ENCODE measurements at regions not wholly inside any gene's neighbourhood (a gene's known extent, or its start where the extent isn't known, plus 50 kb on each side); places are given as distances from the start of the nearest gene placed in this dataset.

DNA sequence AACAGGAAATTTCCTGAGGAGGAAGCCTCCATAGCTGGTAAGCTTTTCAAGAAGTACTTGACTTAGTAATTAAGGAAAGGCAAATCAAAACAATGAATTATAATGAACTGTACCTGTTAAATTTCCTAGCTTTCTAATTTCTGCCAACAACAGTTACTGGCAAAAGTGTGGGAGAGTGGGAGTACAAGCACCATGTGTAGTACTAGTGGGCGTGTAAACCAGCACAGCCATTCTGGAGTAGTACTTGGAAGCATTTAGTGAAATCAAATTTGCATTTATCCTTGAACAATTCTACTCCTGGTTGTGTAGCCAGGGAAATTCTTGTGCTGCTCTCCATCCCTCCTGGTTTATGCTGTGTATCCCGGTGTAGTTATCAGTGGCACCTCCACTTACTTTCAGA is 190.8 kb downstream of the PRDM2 start:
- DNase-seq (no peak), ATAC-seq (no peak)
- TF ChIP-seq, protein P1, sequence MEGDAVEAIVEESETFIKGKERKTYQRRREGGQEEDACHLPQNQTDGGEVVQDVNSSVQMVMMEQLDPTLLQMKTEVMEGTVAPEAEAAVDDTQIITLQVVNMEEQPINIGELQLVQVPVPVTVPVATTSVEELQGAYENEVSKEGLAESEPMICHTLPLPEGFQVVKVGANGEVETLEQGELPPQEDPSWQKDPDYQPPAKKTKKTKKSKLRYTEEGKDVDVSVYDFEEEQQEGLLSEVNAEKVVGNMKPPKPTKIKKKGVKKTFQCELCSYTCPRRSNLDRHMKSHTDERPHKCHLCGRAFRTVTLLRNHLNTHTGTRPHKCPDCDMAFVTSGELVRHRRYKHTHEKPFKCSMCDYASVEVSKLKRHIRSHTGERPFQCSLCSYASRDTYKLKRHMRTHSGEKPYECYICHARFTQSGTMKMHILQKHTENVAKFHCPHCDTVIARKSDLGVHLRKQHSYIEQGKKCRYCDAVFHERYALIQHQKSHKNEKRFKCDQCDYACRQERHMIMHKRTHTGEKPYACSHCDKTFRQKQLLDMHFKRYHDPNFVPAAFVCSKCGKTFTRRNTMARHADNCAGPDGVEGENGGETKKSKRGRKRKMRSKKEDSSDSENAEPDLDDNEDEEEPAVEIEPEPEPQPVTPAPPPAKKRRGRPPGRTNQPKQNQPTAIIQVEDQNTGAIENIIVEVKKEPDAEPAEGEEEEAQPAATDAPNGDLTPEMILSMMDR (IDR thresholded peaks at IDR 0.05) = no peak

DNA sequence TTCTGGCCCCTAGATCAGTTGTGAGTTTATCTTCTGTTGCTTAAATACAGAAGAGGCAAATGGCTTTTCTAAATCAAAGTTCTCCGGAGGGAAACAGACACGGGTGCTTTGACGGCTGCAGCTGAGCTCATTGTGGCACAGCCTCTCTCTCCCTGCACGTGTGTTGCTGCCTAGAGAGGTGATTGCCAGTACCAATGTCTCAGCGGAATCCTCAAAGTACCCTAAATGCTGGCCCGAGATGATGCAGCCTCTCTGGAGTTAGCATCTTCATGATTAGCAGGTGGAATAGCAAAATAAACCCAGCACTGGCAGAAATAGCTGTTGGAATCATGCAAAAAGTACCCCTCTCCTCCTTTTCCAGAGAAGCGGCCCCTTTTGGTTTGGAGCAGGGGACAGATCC is 192.2 kb downstream of the PRDM2 start:
- DNase-seq (no peak), ATAC-seq (no peak)
- intact Hi-C loops (cut with DNase I, micrococcal nuclease) = no loop called here
- Histone ChIP-seq H3K4me3 (no peak overlapping the region), H3K36me3 (ENCODE audit: low read depth) (no peaks in the 10 kb centered on the region), H3K4me1 (ENCODE audit: low read depth) (peaks cover 12% of the 10 kb centered on the region), H3K9me3 (no peaks in the 10 kb centered on the region)
- TF ChIP-seq, protein P1 (IDR thresholded peaks at IDR 0.05) = no peak

More for the DNA sequence above, 190.8 kb downstream of the PRDM2 start:
- no peaks in the 10 kb centered on the region for H3K9me3 ChIP-seq
- H3K4me3 ChIP-seq = no peak overlapping the region
- intact Hi-C loops (cut with DNase I, micrococcal nuclease) = no loop called here
- no peaks in the 10 kb centered on the region for H3K36me3 ChIP-seq (ENCODE audit: low read depth)
- peaks cover 12% of the 10 kb centered on the region for H3K4me1 ChIP-seq (ENCODE audit: low read depth)

DNA sequence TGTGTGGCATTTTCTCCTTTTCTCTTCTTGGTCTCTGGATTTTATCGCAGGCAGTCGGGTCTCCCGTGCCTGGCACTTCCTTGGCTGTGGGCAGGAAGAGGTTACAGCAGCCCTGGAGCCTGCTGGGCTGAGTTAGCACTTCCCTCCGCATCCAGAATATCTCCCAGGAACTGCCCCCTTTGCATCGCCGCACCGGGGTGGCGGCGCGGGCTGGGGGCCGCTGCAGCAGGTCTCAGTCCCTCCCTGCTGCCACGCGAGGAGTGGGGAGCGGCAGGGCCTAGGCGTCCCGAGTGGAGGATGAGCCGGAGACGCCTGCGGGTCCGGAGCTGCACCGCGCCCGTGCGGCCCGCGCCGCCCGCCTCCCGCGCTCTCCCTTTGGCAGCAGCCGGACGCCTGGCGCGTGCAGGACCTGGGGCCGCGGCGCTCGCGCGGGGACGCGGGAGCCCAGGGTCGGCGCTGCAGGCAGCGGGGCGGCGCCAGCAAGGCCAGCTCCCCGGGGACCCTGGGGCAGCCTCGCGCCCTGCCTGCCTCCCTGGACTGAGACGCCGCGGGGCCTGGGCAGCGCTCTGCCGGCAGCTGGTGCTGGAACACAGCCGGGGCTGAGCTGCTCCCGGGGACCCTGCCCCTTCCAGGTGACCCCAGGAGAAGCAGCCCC is 192.8 kb downstream of the PRDM2 start:
- ATAC-seq (peak; percentile 61), DNase-seq (peak; percentile 31 to 56 (median 52))
- TF ChIP-seq, protein P1 (IDR thresholded peaks at IDR 0.05) = no peak
- Histone ChIP-seq H3K4me3 (peak overlapping the region; percentile 26), H3K36me3 (ENCODE audit: low read depth) (no peaks in the 10 kb centered on the region), H3K4me1 (ENCODE audit: low read depth) (peaks cover 12% of the 10 kb centered on the region), H3K9me3 (no peaks in the 10 kb centered on the region)
- intact Hi-C loops (cut with DNase I, micrococcal nuclease) = no loop called here

DNA sequence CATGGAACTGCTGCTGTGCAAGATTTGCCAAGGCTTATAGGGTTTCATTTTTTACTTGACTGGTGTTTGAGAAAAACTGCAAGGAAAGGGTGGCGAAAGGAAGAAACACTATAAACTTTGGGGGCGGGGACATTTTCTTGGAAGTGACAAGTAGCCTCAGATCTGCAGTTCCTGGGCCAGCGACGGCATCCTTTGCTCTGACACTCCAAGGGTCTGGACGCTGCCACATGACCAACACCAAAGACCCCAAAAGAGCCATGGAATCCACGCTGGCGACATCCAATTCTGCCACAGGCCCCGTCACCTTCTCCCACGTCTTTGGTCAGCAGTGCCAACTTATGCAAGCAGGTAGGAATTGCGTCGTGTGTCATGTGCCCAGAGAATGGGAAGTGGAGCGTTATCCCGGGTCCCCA is 193.4 kb downstream of the PRDM2 start:
- Histone ChIP-seq H3K9me3 (no peaks in the 10 kb centered on the region), H3K4me3 (peak overlapping the region; percentile 26), H3K36me3 (ENCODE audit: low read depth) (no peaks in the 10 kb centered on the region), H3K4me1 (ENCODE audit: low read depth) (peaks cover 7% of the 10 kb centered on the region)
- intact Hi-C loops (cut with DNase I, micrococcal nuclease) = no loop called here
- ATAC-seq = peak; percentile 24
- DNase-seq = peak in 2 of 3 donors; percentile 48 to 70
- TF ChIP-seq, protein P1 (IDR thresholded peaks at IDR 0.05) = no peak

DNA sequence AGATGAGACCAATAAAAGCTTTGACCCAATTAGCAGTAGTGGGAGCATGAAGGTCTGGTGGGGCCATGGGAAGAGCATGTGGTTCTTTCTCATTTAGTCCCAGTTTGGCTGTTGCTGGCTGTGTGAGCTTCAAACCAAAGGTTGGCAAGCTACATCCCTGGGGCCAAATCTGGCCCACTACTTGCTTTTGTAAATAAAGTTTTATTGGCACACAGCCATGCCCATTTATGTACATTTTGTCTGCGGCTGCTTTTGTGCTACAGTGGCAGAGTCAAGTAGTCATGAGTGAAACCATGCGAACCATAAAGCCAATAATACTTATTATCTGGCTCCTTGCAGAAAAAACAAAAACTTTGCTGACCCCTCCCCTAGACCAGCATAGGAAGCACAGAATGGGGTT is 196.9 kb downstream of the PRDM2 start:
- intact Hi-C loops (cut with DNase I, micrococcal nuclease) = no loop called here
- Histone ChIP-seq H3K9me3 (no peaks in the 10 kb centered on the region), H3K4me3 (no peak overlapping the region), H3K4me1 (ENCODE audit: low read depth) (no peaks in the 10 kb centered on the region), H3K36me3 (ENCODE audit: low read depth) (no peaks in the 10 kb centered on the region)
- TF ChIP-seq, protein P1 (IDR thresholded peaks at IDR 0.05) = no peak
- no peak for DNase-seq
- ATAC-seq = no peak

DNA sequence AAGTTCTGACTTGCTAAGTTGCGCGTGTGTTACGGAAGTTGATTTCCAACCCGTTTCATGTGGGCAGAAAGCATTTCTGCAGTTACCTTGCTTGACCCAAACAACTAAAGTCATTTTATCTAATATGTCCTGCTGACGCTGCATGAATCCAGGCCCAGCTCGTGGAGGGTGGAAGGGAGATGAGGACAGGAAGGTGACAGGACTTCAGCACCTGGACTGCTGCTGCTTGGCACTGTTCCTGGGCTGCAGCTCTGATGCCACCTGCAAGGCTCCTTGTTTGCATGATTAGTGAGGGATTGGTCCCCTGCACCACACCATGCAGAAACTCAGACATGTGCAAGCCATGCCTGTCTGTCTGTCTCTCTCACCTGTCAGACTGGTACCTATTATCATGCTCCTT is 198.4 kb downstream of the PRDM2 start:
- TF ChIP-seq, protein P1 (IDR thresholded peaks at IDR 0.05) = no peak
- Histone ChIP-seq H3K36me3 (ENCODE audit: low read depth) (no peaks in the 10 kb centered on the region), H3K4me3 (no peak overlapping the region), H3K4me1 (ENCODE audit: low read depth) (no peaks in the 10 kb centered on the region), H3K9me3 (no peaks in the 10 kb centered on the region)
- ATAC-seq = no peak
- intact Hi-C loops (cut with DNase I, micrococcal nuclease) = no loop called here
- no peak for DNase-seq

Measured in mucosa of descending colon (tissue), 3 donors.